ENCODE measurements at regions not wholly inside any gene's neighbourhood (a gene's known extent, or its start where the extent isn't known, plus 50 kb on each side); places are given as distances from the start of the nearest gene placed in this dataset.

DNA sequence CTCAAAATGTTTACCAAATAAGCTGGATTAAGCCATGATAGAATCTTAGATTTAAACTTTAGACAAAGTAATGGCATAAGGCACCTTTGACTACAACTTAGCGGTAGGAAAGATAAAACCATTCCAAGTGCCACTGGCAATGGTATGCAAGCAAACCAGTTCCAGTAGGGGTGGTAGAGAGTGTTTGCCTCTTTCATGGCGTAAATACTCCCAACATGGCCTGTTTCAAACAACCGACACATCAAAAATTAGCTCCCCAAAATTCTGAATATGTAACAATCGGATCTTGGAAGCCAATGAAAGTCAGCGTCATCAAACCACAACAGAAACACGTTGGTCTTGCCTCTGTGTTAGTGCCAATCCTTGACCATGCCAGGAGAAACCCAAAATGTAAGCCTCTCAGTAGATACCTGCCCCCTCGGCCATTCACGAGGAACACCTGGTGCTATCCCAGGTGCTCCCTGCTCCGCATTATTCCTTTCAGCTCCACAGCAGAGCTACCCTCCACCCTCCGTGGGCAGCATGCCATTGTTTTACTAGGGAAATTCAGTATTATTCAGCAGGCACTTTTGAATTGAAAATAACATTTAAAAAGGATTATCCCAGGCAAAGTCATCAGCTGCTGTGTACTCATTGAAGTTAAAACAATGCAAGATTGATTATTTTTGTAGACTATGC is 307.8 kb upstream of the CDH11 start:
- TF ChIP-seq, protein P1, sequence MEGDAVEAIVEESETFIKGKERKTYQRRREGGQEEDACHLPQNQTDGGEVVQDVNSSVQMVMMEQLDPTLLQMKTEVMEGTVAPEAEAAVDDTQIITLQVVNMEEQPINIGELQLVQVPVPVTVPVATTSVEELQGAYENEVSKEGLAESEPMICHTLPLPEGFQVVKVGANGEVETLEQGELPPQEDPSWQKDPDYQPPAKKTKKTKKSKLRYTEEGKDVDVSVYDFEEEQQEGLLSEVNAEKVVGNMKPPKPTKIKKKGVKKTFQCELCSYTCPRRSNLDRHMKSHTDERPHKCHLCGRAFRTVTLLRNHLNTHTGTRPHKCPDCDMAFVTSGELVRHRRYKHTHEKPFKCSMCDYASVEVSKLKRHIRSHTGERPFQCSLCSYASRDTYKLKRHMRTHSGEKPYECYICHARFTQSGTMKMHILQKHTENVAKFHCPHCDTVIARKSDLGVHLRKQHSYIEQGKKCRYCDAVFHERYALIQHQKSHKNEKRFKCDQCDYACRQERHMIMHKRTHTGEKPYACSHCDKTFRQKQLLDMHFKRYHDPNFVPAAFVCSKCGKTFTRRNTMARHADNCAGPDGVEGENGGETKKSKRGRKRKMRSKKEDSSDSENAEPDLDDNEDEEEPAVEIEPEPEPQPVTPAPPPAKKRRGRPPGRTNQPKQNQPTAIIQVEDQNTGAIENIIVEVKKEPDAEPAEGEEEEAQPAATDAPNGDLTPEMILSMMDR (IDR thresholded peaks at IDR 0.05), result no peak
- no peak for TF ChIP-seq POLR2A (IDR thresholded peaks at IDR 0.05; ENCODE audit: low read depth)
- TF ChIP-seq POLR2AphosphoS5 (IDR thresholded peaks at IDR 0.05), result no peak
